Natural killer cell (primary cell): ENCODE measurements at regions not wholly inside any gene's neighbourhood (a gene's known extent, or its start where the extent isn't known, plus 50 kb on each side); places are given as distances from the start of the nearest gene placed in this dataset.
A peak's percentile ranks its signal among the peaks of the same experiment; 100 is the strongest.

Experiments
- ATAC-seq, 3 donors: fragments of 150-1000 bp in 2 of 3; fragments of 200-7000 bp in 1 of 3; cut with Tn5 transposase; 1 replicate in 1 of 3; 2 replicates in 2 of 3; pipeline ENCODE4 v1.10.0; 2021; ENCODE audit warnings: mild to moderate bottlenecking in 2 of 3, moderate library complexity in 2 of 3
- DNase-seq, 2 donors: peaks; one replicate each; pipeline versions ENCODE4 v3.0.0 to v3.0.0-alpha.2; 2013 to 2021; ENCODE audit warnings: mixed read lengths in 1 of 2
- H3K27ac ChIP-seq: one replicate; pipeline ENCODE4 v1.5.1; 2013; ENCODE audit warnings: mild to moderate bottlenecking, low read length
- H3K27me3 ChIP-seq: one replicate; pipeline ENCODE4 v1.6.1; 2013; ENCODE audit warnings: low read length; ENCODE audit not compliant: control insufficient read depth, insufficient read depth
- H3K36me3 ChIP-seq: one replicate; pipeline ENCODE4 v1.6.1; 2013; ENCODE audit warnings: low read length; ENCODE audit not compliant: control insufficient read depth, insufficient read depth
- H3K4me1 ChIP-seq: one replicate; pipeline ENCODE4 v1.6.1; 2013; ENCODE audit warnings: low read length; ENCODE audit not compliant: control insufficient read depth, insufficient read depth
- H3K4me3 ChIP-seq: one replicate; pipeline ENCODE4 v1.5.1; 2013; ENCODE audit warnings: low read length
- H3K9me3 ChIP-seq: one replicate; pipeline ENCODE4 v1.6.1; 2013; ENCODE audit warnings: low read length; ENCODE audit not compliant: control insufficient read depth, insufficient read depth
- H3K27ac Mint-ChIP-seq, 2 donors: one replicate each; pipeline ENCODE4 v1.8.0; 2022; ENCODE audit warnings: mild to moderate bottlenecking in 2 of 2, mixed read lengths in 2 of 2, moderate library complexity in 1 of 2
- H3K27me3 Mint-ChIP-seq, 2 donors: one replicate each; pipeline ENCODE4 v1.8.0; 2022; ENCODE audit warnings: low read depth in 2 of 2, mixed read lengths in 2 of 2
- H3K36me3 Mint-ChIP-seq: one replicate; pipeline ENCODE4 v1.8.0; 2022; ENCODE audit warnings: mixed read lengths
- H3K4me1 Mint-ChIP-seq, 2 donors: one replicate each; pipeline ENCODE4 v1.8.0; 2022; ENCODE audit warnings: mixed read lengths in 2 of 2
- H3K4me3 Mint-ChIP-seq: one replicate; pipeline ENCODE4 v1.8.0; 2022; ENCODE audit warnings: mild to moderate bottlenecking, moderate library complexity, mixed read lengths
- H3K9me3 Mint-ChIP-seq, 2 donors: one replicate each; pipeline ENCODE4 v1.8.0; 2022; ENCODE audit warnings: mixed read lengths in 2 of 2
- CTCF ChIP-seq: fragments of 200-600 bp; IDR thresholded peaks from one replicate; pipeline ENCODE4 v1.8.0; 2022; ENCODE audit warnings: antibody characterized with exemption
- WGBS: methylation state at CpG from one replicate; pipeline ENCODE4 v1.1.7; 2013; ENCODE audit warnings: missing lambda C conversion rate; ENCODE audit not compliant: insufficient coverage; 5-methylcytosine and 5-hydroxymethylcytosine counted together
- intact Hi-C: fragments of 100-400 bp; cut with micrococcal nuclease; formaldehyde crosslinking; loops from one replicate; pipeline ENCODE4 v1.14.2; 2022

GRCh38 chr14:65334765-65335410, 77.6 kb upstream of the FUT8 start:
- no peak overlapping the region for H3K4me3 Mint-ChIP-seq
- Histone ChIP-seq H3K9me3 (no peaks in the 10 kb centered on the region), H3K4me1 (peaks cover 9% of the 10 kb centered on the region), H3K27me3 (no peaks in the 10 kb centered on the region), H3K4me3 (no peak overlapping the region), H3K36me3 (no peaks in the 10 kb centered on the region), H3K27ac (no peak overlapping the region)
- H3K9me3 Mint-ChIP-seq = no peaks in the 10 kb centered on the region
- no peak for TF ChIP-seq CTCF
- WGBS = 73% methylated on average over 8 of the region's 8 CpGs
- DNase-seq = no peak
- no peak overlapping the region for H3K27ac Mint-ChIP-seq
- no peaks in the 10 kb centered on the region for H3K36me3 Mint-ChIP-seq
- no peak for ATAC-seq
- H3K27me3 Mint-ChIP-seq = no peaks in the 10 kb centered on the region
- intact Hi-C loops = no loop called here
- no peaks in the 10 kb centered on the region for H3K4me1 Mint-ChIP-seq

- no peaks in the 10 kb centered on the region for H3K9me3 Mint-ChIP-seq
- Histone ChIP-seq H3K9me3 (no peaks in the 10 kb centered on the region), H3K27me3 (no peaks in the 10 kb centered on the region), H3K27ac (no peak overlapping the region), H3K36me3 (no peaks in the 10 kb centered on the region), H3K4me1 (peaks cover 9% of the 10 kb centered on the region), H3K4me3 (no peak overlapping the region)
- TF ChIP-seq CTCF = no peak
- intact Hi-C loops = no loop called here
- H3K4me3 Mint-ChIP-seq = no peak overlapping the region
- H3K27ac Mint-ChIP-seq = no peak overlapping the region
- H3K36me3 Mint-ChIP-seq = no peaks in the 10 kb centered on the region
- DNase-seq = no peak
- WGBS = 90% methylated on average over 3 of the region's 4 CpGs
- no peaks in the 10 kb centered on the region for H3K4me1 Mint-ChIP-seq
- no peak for ATAC-seq
- no peaks in the 10 kb centered on the region for H3K27me3 Mint-ChIP-seq
These were observed 77.1 kb upstream of the FUT8 start for GRCh38 chr14:65335411-65335947.

GRCh38 chr14:65336191-65336591, 76.3 kb upstream of the FUT8 start:
- no peak overlapping the region for H3K4me3 ChIP-seq
- no peaks in the 10 kb centered on the region for H3K9me3 Mint-ChIP-seq
- no peaks in the 10 kb centered on the region for H3K36me3 Mint-ChIP-seq
- peaks cover 9% of the 10 kb centered on the region for H3K4me1 ChIP-seq
- WGBS = 24% methylated on average over 2 of the region's 2 CpGs
- H3K36me3 ChIP-seq = no peaks in the 10 kb centered on the region
- ATAC-seq = no peak
- H3K27me3 ChIP-seq = no peaks in the 10 kb centered on the region
- H3K4me1 Mint-ChIP-seq = no peaks in the 10 kb centered on the region
- no peak overlapping the region for H3K4me3 Mint-ChIP-seq
- intact Hi-C loops = no loop called here
- TF ChIP-seq CTCF = no peak
- H3K27me3 Mint-ChIP-seq = no peaks in the 10 kb centered on the region
- no peaks in the 10 kb centered on the region for H3K9me3 ChIP-seq
- no peak overlapping the region for H3K27ac Mint-ChIP-seq
- no peak overlapping the region for H3K27ac ChIP-seq
- DNase-seq = peak in 1 of 2 donors; percentile 9

GRCh38 chr14:65339866-65340265, 72.7 kb upstream of the FUT8 start:
- H3K27ac Mint-ChIP-seq = no peak overlapping the region

More at GRCh38 chr14:65339866-65340265, 72.7 kb upstream of the FUT8 start:
- intact Hi-C loops = no loop called here
- Histone ChIP-seq H3K4me3 (no peak overlapping the region), H3K9me3 (no peaks in the 10 kb centered on the region), H3K4me1 (no peaks in the 10 kb centered on the region), H3K27me3 (no peaks in the 10 kb centered on the region), H3K27ac (no peak overlapping the region), H3K36me3 (no peaks in the 10 kb centered on the region)
- ATAC-seq (no peak), DNase-seq (no peak)
- 96% methylated on average over 4 of the region's 4 CpGs for WGBS
- Mint-ChIP-seq H3K4me3 (no peak overlapping the region), H3K27me3 (no peaks in the 10 kb centered on the region), H3K4me1 (no peaks in the 10 kb centered on the region), H3K9me3 (no peaks in the 10 kb centered on the region), H3K36me3 (no peaks in the 10 kb centered on the region)
- TF ChIP-seq CTCF = no peak
